ENCODE measurements at regions not wholly inside any gene's neighbourhood (a gene's known extent, or its start where the extent isn't known, plus 50 kb on each side); places are given as distances from the start of the nearest gene placed in this dataset.

- Histone ChIP-seq H3K9me3 (peaks cover 0 to 5% (median 0%) of the 10 kb centered on the region in 4 donors), H3K27me3 (no peaks in the 10 kb centered on the region), H3K27ac (no peak overlapping the region), H3K4me1 (no peaks in the 10 kb centered on the region), H3K4me3 (no peak overlapping the region), H3K36me3 (no peaks in the 10 kb centered on the region)
- DNase-seq (no peak), ATAC-seq (ENCODE audit: low FRiP score in 2 of 2) (no peak)
- 81 to 87% methylated on average over 1 of the region's 1 CpG for WGBS, 2 donors
- TF ChIP-seq POLR2A (IDR thresholded peaks at IDR 0.05) (no peak), POLR2AphosphoS5 (IDR thresholded peaks at IDR 0.05) (no peak), CTCF (IDR thresholded peaks at IDR 0.05) (no peak), EP300 (IDR thresholded peaks at IDR 0.05) (no peak)
These were observed 837.1 kb downstream of the EPHA7 start for GRCh38 chr6:92582211-92582610.

GRCh38 chr6:92577077-92577719 is 842.2 kb downstream of the EPHA7 start:
- Histone ChIP-seq H3K4me3 (no peak overlapping the region), H3K9me3 (peaks cover 0 to 9% (median 0%) of the 10 kb centered on the region in 4 donors), H3K27me3 (no peaks in the 10 kb centered on the region), H3K36me3 (no peaks in the 10 kb centered on the region), H3K4me1 (no peaks in the 10 kb centered on the region), H3K27ac (no peak overlapping the region)
- ATAC-seq (ENCODE audit: low FRiP score in 2 of 2) (peak in 1 of 2 donors; percentile 55), DNase-seq (no peak)
- 91 to 100% methylated on average over 1 to 2 of the region's 2 CpGs for WGBS, 2 donors
- TF ChIP-seq POLR2A (IDR thresholded peaks at IDR 0.05): no peak
- TF ChIP-seq EP300 (IDR thresholded peaks at IDR 0.05): no peak
- TF ChIP-seq POLR2AphosphoS5 (IDR thresholded peaks at IDR 0.05): no peak
- no peak for TF ChIP-seq CTCF (IDR thresholded peaks at IDR 0.05)

- Histone ChIP-seq H3K36me3 (no peaks in the 10 kb centered on the region), H3K9me3 (no peaks in the 10 kb centered on the region), H3K4me3 (no peak overlapping the region), H3K27me3 (no peaks in the 10 kb centered on the region), H3K27ac (no peak overlapping the region), H3K4me1 (no peaks in the 10 kb centered on the region)
- TF ChIP-seq POLR2AphosphoS5 (IDR thresholded peaks at IDR 0.05) (no peak), EP300 (IDR thresholded peaks at IDR 0.05) (no peak), POLR2A (IDR thresholded peaks at IDR 0.05) (no peak), CTCF (IDR thresholded peaks at IDR 0.05) (no peak)
- DNase-seq (no peak), ATAC-seq (ENCODE audit: low FRiP score in 2 of 2) (no peak)
- 65 to 69% methylated on average over 1 of the region's 1 CpG for WGBS, 2 donors
These were observed 850.8 kb downstream of the EPHA7 start for GRCh38 chr6:92568541-92568940.

DNA sequence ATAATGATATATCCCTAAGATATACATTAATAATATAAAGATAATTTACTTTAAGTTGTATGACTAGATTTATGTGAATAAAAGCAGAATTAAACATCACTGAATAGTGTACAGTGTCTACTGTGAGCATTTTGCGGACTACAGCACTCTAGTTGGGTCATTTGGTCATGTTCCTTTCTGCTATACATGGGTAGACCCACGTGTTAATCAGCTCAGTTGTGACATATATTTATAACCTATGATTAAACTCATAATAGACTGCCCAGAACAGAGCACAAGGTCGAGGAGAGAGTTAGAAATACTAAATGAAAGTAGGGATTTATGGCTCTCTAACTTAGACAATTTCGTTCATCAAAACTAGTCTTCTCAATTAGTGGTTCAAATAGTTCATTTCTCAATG is 852.7 kb downstream of the EPHA7 start:
- TF ChIP-seq EP300 (IDR thresholded peaks at IDR 0.05) (no peak), POLR2A (IDR thresholded peaks at IDR 0.05) (no peak), POLR2AphosphoS5 (IDR thresholded peaks at IDR 0.05) (no peak), CTCF (IDR thresholded peaks at IDR 0.05) (no peak)
- Histone ChIP-seq H3K27ac (no peak overlapping the region), H3K9me3 (no peaks in the 10 kb centered on the region), H3K4me1 (no peaks in the 10 kb centered on the region), H3K36me3 (no peaks in the 10 kb centered on the region), H3K27me3 (no peaks in the 10 kb centered on the region), H3K4me3 (no peak overlapping the region)
- DNase-seq (no peak), ATAC-seq (ENCODE audit: low FRiP score in 2 of 2) (no peak)
- 65% methylated on average over 4 of the region's 4 CpGs for WGBS, 2 donors

GRCh38 chr6:92564376-92564775 is 855.0 kb downstream of the EPHA7 start:
- H3K9me3 ChIP-seq: no peaks in the 10 kb centered on the region
- 43 to 51% methylated on average over 3 of the region's 3 CpGs for WGBS, 2 donors
- H3K27ac ChIP-seq: no peak overlapping the region
- ATAC-seq (ENCODE audit: low FRiP score in 2 of 2) (no peak), DNase-seq (no peak)
- no peak for TF ChIP-seq CTCF (IDR thresholded peaks at IDR 0.05)
- TF ChIP-seq POLR2A (IDR thresholded peaks at IDR 0.05): no peak
- TF ChIP-seq POLR2AphosphoS5 (IDR thresholded peaks at IDR 0.05): no peak
- no peak for TF ChIP-seq EP300 (IDR thresholded peaks at IDR 0.05)
- H3K4me1 ChIP-seq: no peaks in the 10 kb centered on the region
- H3K4me3 ChIP-seq: no peak overlapping the region
- H3K36me3 ChIP-seq: no peaks in the 10 kb centered on the region
- no peaks in the 10 kb centered on the region for H3K27me3 ChIP-seq

Data from upper lobe of left lung (tissue), 6 donors.